ENCODE measurements at regions not wholly inside any gene's neighbourhood (a gene's known extent, or its start where the extent isn't known, plus 50 kb on each side); places are given as distances from the start of the nearest gene placed in this dataset.

GRCh38 chr6:82711971-82712370 lies 348.4 kb downstream of the TPBG start:
- TF ChIP-seq CTCF (conservative IDR thresholded peaks at IDR 0.05 in 1 of 2, IDR thresholded peaks at IDR 0.05 in 1 of 2; ENCODE audit: low read depth in 1 of 2, low read length in 2 of 2) (no peak), EZH2 (IDR thresholded peaks at IDR 0.05; ENCODE audit: low read length, missing control alignments) (no peak)

Measured in fibroblast of lung (primary cell).